Activated naive CD8-positive, alpha-beta T cell treated with anti-CD3 and anti-CD28 coated beads, Interleukin-2, amount 10 ng/mL, durations not matched to agents 7 days and 5 days (primary cell): ENCODE measurements at regions not wholly inside any gene's neighbourhood (a gene's known extent, or its start where the extent isn't known, plus 50 kb on each side); places are given as distances from the start of the nearest gene placed in this dataset.

Experiments used
- ATAC-seq: fragments of 150-1000 bp; cut with Tn5 transposase; one replicate; pipeline ENCODE4 v1.10.0; 2021; ENCODE audit warnings: low read depth, moderate library complexity
- POLR2A ChIA-PET: fragments of 350-600 bp; sonication (Branson Sonifier 250); formaldehyde crosslinking; loops from one replicate; lab custom pipeline; 2021; ENCODE audit warnings: antibody characterized with exemption; lab: Charles Lee
- DNase-seq: peaks from one replicate; pipeline ENCODE4 v3.0.0; 2021
- H3K27ac Mint-ChIP-seq: one replicate; pipeline ENCODE4 v1.8.0; 2022; ENCODE audit warnings: mild to moderate bottlenecking, mixed read lengths
- H3K27me3 Mint-ChIP-seq: one replicate; pipeline ENCODE4 v1.8.0; 2022; ENCODE audit warnings: mild to moderate bottlenecking, moderate library complexity, mixed read lengths
- H3K36me3 Mint-ChIP-seq: one replicate; pipeline ENCODE4 v1.8.0; 2021; ENCODE audit warnings: mild to moderate bottlenecking, mixed read lengths
- H3K4me1 Mint-ChIP-seq: one replicate; pipeline ENCODE4 v1.8.0; 2021; ENCODE audit warnings: mixed read lengths
- H3K4me3 Mint-ChIP-seq: one replicate; pipeline ENCODE4 v1.8.0; 2022; ENCODE audit warnings: mild to moderate bottlenecking, moderate library complexity, mixed read lengths
- H3K9me3 Mint-ChIP-seq: one replicate; pipeline ENCODE4 v1.8.0; 2021; ENCODE audit warnings: mixed read lengths

DNA sequence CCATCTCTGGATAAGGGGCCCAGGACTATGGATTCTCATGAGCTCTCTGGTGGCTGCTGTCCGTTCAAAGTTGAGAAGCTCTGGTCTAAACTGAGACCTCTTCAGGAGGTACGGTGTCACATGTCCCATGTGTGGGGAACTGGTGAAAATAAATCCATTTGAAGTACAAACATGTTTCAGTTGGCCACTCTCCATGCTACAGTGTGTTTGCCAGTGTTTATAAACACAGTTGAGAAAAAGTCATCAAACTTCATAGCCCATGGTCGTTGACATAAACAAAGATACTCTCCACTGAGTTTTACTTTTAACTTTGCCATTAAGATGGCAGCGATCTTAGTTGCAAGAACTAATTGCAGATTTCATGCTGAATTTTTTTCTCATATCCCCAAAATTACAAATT lies 72.8 kb downstream of the PSMG1 start:
- no peak overlapping the region for H3K27ac Mint-ChIP-seq
- no peak overlapping the region for H3K4me3 Mint-ChIP-seq
- H3K9me3 Mint-ChIP-seq = no peaks in the 10 kb centered on the region
- no peaks in the 10 kb centered on the region for H3K36me3 Mint-ChIP-seq
- peaks cover 4% of the 10 kb centered on the region for H3K27me3 Mint-ChIP-seq
- ATAC-seq (no peak), DNase-seq (no peak)
- no peaks in the 10 kb centered on the region for H3K4me1 Mint-ChIP-seq
- POLR2A ChIA-PET = no interaction called here

DNA sequence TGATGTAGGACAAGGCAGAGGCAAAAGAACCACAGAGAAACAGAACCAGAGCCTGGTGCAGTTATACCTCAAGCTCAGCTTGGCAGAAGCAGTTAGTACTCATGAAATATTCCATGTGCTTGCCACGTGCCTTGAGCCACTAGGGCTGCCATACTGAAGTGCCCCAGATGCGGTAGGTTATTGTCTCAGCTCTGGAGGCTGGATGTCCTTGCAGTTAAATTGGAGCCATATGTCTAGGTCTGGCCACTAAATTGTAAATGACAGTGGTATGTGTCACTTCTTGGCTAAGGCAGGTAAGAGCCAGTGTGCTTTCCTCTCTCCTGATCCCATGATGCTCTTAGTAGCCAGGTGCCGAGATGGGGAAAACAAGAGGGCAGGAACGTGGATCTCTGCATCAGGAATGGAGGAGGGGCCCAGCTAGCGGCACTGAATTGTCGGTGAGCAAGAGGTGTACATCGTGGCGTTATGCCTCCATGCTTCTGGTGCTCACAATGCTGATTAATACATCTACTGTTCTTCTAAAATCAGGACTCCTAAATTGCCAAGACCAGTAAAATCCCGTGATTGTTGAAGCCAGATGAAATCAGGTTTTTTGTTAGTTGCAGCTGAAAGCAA lies 73.5 kb downstream of the PSMG1 start:
- Mint-ChIP-seq H3K36me3 (no peaks in the 10 kb centered on the region), H3K9me3 (no peaks in the 10 kb centered on the region), H3K27ac (no peak overlapping the region), H3K4me3 (no peak overlapping the region), H3K27me3 (peaks cover 4% of the 10 kb centered on the region), H3K4me1 (no peaks in the 10 kb centered on the region)
- POLR2A ChIA-PET = no interaction called here
- DNase-seq (no peak), ATAC-seq (no peak)

DNA sequence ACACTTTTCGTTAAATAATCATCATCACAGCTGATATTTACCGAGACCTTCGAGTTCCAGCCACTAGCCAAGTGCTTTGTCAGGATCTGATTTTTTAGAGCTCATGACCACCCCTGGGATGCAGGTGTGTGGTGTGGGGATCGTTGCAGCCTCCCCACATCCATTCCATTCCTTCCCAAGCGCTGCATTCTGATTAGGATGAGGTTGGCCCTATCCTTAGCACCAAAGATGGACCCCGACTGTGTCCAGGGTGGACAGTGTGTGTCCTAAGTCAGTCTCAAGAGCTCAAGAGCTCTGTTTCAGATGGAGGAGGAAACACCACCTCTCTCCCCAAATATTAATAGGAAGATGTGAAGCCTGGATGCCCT lies 74.1 kb downstream of the PSMG1 start:
- no peaks in the 10 kb centered on the region for H3K9me3 Mint-ChIP-seq
- H3K27me3 Mint-ChIP-seq = peaks cover 6% of the 10 kb centered on the region
- no peaks in the 10 kb centered on the region for H3K4me1 Mint-ChIP-seq
- H3K27ac Mint-ChIP-seq = no peak overlapping the region
- POLR2A ChIA-PET = no interaction called here
- no peaks in the 10 kb centered on the region for H3K36me3 Mint-ChIP-seq
- no peak for DNase-seq
- no peak overlapping the region for H3K4me3 Mint-ChIP-seq
- no peak for ATAC-seq

DNA sequence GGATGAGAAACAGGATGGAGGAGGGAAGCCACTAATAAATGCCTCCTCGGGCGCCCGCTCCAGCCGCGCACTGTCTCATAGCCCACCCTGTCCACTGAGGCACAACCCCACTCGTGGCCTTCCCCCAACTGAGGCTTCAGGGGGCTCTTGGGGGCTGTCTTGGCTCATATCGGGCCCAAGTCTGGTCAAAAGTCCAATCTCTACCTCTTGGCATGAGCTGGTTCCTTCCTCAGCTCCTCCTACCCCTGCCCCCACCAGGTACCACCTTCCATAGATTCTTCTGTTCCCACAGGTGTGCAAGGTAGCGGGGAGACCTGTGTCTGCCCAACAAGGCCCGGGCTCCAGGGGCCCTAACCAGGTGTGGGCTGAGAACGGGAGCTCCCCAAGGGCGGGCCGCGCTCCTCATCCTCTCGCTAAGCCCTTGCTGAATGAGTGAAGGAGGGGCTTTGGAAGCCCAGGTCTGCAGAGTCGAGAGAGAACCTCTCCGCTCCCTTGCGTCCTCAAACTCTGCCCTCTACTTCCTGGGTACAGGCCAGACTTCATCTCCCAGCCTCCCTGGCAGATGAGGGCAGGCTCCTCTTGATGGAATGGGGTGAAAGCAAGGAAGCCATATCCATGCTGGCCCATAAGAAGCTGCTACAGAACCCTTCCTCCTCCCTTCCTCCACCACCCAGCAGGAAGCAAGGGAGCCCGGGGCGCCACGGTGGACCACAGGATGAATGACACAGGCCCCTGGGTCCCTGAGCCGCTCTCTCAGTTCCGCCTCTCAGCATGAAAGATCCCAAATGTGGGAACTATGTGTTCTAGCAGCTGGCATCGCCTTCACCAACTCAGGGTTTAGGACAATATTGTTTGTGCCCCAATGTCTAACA lies 74.7 kb downstream of the PSMG1 start:
- Mint-ChIP-seq H3K4me3 (no peak overlapping the region), H3K27ac (no peak overlapping the region), H3K9me3 (no peaks in the 10 kb centered on the region), H3K27me3 (peaks cover 12% of the 10 kb centered on the region), H3K36me3 (no peaks in the 10 kb centered on the region), H3K4me1 (no peaks in the 10 kb centered on the region)
- ATAC-seq (no peak), DNase-seq (no peak)
- POLR2A ChIA-PET = no interaction called here

DNA sequence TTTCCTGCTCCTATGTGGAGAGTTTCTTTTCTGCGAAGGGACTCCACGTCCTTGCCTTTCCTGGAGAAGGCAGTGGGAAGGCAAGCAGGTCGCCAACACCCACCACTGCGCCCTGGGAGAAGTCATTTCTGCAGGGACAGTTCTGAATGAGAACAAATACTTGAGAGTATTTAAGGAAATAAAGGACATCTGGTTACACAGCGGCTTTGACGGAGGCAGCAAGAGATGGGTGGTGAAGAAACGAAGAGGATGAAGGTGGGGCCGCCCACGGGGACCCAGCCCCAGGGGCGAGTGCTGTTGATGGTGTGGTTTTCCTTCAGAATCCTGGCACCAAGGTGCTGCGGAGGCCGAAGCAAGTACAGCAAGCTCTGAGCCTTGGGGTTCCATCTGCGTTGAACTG lies 75.5 kb downstream of the PSMG1 start:
- H3K27me3 Mint-ChIP-seq = peaks cover 12% of the 10 kb centered on the region
- no peak overlapping the region for H3K27ac Mint-ChIP-seq
- no peaks in the 10 kb centered on the region for H3K36me3 Mint-ChIP-seq
- DNase-seq (no peak), ATAC-seq (no peak)
- POLR2A ChIA-PET = no interaction called here
- no peak overlapping the region for H3K4me3 Mint-ChIP-seq
- H3K4me1 Mint-ChIP-seq = no peaks in the 10 kb centered on the region
- no peaks in the 10 kb centered on the region for H3K9me3 Mint-ChIP-seq

GRCh38 chr21:39106881-39107462 lies 76.3 kb downstream of the PSMG1 start:
- POLR2A ChIA-PET = no interaction called here
- DNase-seq = no peak
- no peak for ATAC-seq
- Mint-ChIP-seq H3K36me3 (no peaks in the 10 kb centered on the region), H3K9me3 (no peaks in the 10 kb centered on the region), H3K27ac (no peak overlapping the region), H3K4me1 (no peaks in the 10 kb centered on the region), H3K27me3 (peaks cover 12% of the 10 kb centered on the region), H3K4me3 (no peak overlapping the region)

- ATAC-seq (no peak), DNase-seq (no peak)
- H3K27ac Mint-ChIP-seq = no peak overlapping the region
- POLR2A ChIA-PET = no interaction called here
- H3K27me3 Mint-ChIP-seq = peaks cover 12% of the 10 kb centered on the region
- H3K4me1 Mint-ChIP-seq = no peaks in the 10 kb centered on the region
- H3K9me3 Mint-ChIP-seq = no peaks in the 10 kb centered on the region
- no peaks in the 10 kb centered on the region for H3K36me3 Mint-ChIP-seq
- H3K4me3 Mint-ChIP-seq = no peak overlapping the region
These were observed 77.4 kb downstream of the PSMG1 start for GRCh38 chr21:39105836-39106235.

- DNase-seq = no peak
- POLR2A ChIA-PET = no interaction called here
- Mint-ChIP-seq H3K4me3 (no peak overlapping the region), H3K27ac (no peak overlapping the region), H3K9me3 (no peaks in the 10 kb centered on the region), H3K36me3 (no peaks in the 10 kb centered on the region), H3K4me1 (no peaks in the 10 kb centered on the region), H3K27me3 (peaks cover 12% of the 10 kb centered on the region)
- no peak for ATAC-seq
These were observed 77.9 kb downstream of the PSMG1 start for GRCh38 chr21:39105341-39105765.

DNA sequence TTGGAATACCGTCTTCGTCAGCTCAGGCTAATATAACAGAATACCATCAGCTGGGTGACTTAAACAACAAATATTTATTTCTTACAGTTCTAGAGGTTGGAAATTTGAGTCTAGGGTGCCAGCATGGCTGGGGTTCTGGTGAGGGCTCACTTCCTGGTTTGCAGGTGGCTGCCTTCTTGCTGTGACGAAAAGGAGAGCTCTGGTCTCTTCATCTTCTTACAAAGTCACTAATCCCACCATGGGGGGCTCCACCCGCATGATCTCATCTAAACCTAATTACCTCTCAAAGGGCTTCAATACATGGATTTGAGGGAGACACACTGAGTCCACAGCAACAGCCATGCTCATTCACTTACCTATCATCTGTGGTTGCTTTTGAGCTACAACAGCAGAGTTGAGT lies 78.3 kb downstream of the PSMG1 start:
- DNase-seq = no peak
- H3K9me3 Mint-ChIP-seq = no peaks in the 10 kb centered on the region
- H3K27me3 Mint-ChIP-seq = peaks cover 12% of the 10 kb centered on the region
- H3K36me3 Mint-ChIP-seq = no peaks in the 10 kb centered on the region
- no peak overlapping the region for H3K27ac Mint-ChIP-seq
- ATAC-seq = no peak
- POLR2A ChIA-PET = no interaction called here
- no peak overlapping the region for H3K4me3 Mint-ChIP-seq
- no peaks in the 10 kb centered on the region for H3K4me1 Mint-ChIP-seq

- no peak for DNase-seq
- no peak overlapping the region for H3K4me3 Mint-ChIP-seq
These were observed 79.6 kb downstream of the PSMG1 start for GRCh38 chr21:39103689-39104088.

DNA sequence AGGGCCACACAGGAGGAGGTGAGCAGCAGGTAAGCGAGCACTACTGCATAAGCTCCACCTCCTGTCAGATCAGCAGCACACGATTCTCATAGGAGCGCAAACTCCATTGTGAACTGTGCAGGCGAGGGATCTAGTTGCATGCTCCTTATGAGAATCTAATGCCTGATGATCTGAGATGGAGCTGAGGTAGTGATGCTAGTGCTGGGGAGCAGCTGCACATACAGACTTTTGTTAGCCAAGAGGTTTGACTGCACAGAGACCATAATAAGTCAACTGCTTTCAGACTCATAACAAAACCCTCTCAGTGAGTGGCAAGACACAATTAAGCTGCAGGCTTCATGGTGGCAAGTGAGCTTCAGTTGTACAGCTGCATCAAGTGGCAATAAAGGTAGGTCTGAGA lies 83.4 kb downstream of the PSMG1 start:
- H3K36me3 Mint-ChIP-seq = no peaks in the 10 kb centered on the region
- POLR2A ChIA-PET = no interaction called here
- DNase-seq (no peak), ATAC-seq (no peak)
- H3K27ac Mint-ChIP-seq = no peak overlapping the region
- H3K9me3 Mint-ChIP-seq = no peaks in the 10 kb centered on the region
- peaks cover 12% of the 10 kb centered on the region for H3K27me3 Mint-ChIP-seq
- H3K4me3 Mint-ChIP-seq = no peak overlapping the region
- no peaks in the 10 kb centered on the region for H3K4me1 Mint-ChIP-seq

More at GRCh38 chr21:39103689-39104088, 79.6 kb downstream of the PSMG1 start:
- ATAC-seq = no peak
- Mint-ChIP-seq H3K27ac (no peak overlapping the region), H3K4me1 (no peaks in the 10 kb centered on the region), H3K27me3 (peaks cover 12% of the 10 kb centered on the region), H3K9me3 (no peaks in the 10 kb centered on the region), H3K36me3 (no peaks in the 10 kb centered on the region)
- POLR2A ChIA-PET = no interaction called here

DNA sequence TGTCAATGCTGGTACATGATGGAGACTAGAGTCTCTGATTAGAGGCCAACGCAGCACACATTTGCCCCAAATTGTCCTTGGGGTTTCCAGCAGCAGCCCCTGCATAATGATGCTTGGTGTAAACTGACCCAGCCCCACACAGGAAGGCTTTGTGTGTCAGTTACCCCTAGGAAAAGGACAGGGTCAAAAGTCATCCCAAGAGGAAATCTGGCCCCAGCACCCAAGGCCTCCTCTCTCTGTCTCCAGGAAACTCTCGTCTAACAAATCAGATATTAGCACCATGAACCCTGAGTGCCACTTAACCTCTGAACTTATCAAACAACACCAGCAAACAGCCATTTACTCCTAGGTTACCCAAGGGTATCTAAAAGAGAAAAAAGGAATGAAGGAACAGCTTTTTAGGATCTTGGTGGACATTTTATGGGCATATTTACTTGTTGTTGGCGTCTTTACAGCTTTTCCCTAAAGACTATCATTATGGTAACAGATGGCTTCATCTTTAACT lies 84.5 kb downstream of the PSMG1 start:
- H3K27ac Mint-ChIP-seq = no peak overlapping the region
- H3K36me3 Mint-ChIP-seq = no peaks in the 10 kb centered on the region
- no peak for DNase-seq
- POLR2A ChIA-PET = no interaction called here
- no peak for ATAC-seq
- H3K9me3 Mint-ChIP-seq = no peaks in the 10 kb centered on the region
- H3K27me3 Mint-ChIP-seq = peaks cover 6% of the 10 kb centered on the region
- peaks cover 2% of the 10 kb centered on the region for H3K4me1 Mint-ChIP-seq
- no peak overlapping the region for H3K4me3 Mint-ChIP-seq

GRCh38 chr21:39097981-39098380 lies 85.3 kb downstream of the PSMG1 start:
- Mint-ChIP-seq H3K27ac (no peak overlapping the region), H3K27me3 (no peaks in the 10 kb centered on the region), H3K9me3 (no peaks in the 10 kb centered on the region), H3K4me1 (peaks cover 2% of the 10 kb centered on the region), H3K4me3 (no peak overlapping the region), H3K36me3 (no peaks in the 10 kb centered on the region)
- ATAC-seq (no peak), DNase-seq (no peak)
- POLR2A ChIA-PET = no interaction called here
